ENCODE measurements at regions not wholly inside any gene's neighbourhood (a gene's known extent, or its start where the extent isn't known, plus 50 kb on each side); places are given as distances from the start of the nearest gene placed in this dataset.

DNA sequence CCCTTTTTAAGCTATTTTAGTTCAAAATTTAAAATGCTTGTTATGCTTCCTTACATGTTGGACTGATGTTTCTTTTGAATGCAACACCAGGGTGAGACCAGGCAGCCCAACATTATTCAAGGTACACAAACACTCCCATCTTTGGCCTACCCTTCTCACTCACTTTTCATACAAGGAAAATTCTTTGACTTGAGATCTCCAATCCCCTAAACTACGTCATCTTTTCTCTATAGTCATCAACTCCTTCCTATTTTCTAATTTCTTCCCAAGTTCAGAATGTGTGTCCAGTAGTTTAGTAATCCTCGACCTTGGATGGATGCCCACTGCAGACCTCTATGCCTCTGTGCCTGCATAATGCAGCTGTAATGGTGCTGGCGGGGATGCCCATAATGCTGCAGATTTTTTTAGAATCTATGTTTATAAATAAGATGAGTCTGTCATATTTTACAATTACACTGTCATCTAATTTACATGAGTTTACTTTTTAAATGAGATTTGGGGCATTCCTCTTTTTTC is 108.7 kb downstream of the ID4 start:
- peaks cover 33% of the 10 kb centered on the region for H3K9me3 Mint-ChIP-seq (ENCODE audit: unreplicated experiment)
- peaks cover 18% of the 10 kb centered on the region for H3K27me3 Mint-ChIP-seq (ENCODE audit: insufficient read depth, unreplicated experiment)
- no TSS peak for BruUV-seq (replicated peaks)
- ChIA-PET CTCF (no interaction called here), POLR2A (no interaction called here)
- no peaks in the 10 kb centered on the region for H3K4me1 Mint-ChIP-seq (ENCODE audit: insufficient read depth, unreplicated experiment)
- H3K27ac Mint-ChIP-seq (ENCODE audit: low read depth, unreplicated experiment), result no peak overlapping the region
- no peaks in the 10 kb centered on the region for H3K36me3 Mint-ChIP-seq (ENCODE audit: insufficient read depth, unreplicated experiment)
- H3K4me3 Mint-ChIP-seq (ENCODE audit: unreplicated experiment), result no peak overlapping the region
- TF ChIP-seq, protein P1, sequence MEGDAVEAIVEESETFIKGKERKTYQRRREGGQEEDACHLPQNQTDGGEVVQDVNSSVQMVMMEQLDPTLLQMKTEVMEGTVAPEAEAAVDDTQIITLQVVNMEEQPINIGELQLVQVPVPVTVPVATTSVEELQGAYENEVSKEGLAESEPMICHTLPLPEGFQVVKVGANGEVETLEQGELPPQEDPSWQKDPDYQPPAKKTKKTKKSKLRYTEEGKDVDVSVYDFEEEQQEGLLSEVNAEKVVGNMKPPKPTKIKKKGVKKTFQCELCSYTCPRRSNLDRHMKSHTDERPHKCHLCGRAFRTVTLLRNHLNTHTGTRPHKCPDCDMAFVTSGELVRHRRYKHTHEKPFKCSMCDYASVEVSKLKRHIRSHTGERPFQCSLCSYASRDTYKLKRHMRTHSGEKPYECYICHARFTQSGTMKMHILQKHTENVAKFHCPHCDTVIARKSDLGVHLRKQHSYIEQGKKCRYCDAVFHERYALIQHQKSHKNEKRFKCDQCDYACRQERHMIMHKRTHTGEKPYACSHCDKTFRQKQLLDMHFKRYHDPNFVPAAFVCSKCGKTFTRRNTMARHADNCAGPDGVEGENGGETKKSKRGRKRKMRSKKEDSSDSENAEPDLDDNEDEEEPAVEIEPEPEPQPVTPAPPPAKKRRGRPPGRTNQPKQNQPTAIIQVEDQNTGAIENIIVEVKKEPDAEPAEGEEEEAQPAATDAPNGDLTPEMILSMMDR (IDR thresholded peaks at IDR 0.05; ENCODE audit: unreplicated experiment), result no peak
- no peak for DNase-seq (ENCODE audit: unreplicated experiment)
- intact Hi-C loops (cut with micrococcal nuclease), result no loop called here

DNA sequence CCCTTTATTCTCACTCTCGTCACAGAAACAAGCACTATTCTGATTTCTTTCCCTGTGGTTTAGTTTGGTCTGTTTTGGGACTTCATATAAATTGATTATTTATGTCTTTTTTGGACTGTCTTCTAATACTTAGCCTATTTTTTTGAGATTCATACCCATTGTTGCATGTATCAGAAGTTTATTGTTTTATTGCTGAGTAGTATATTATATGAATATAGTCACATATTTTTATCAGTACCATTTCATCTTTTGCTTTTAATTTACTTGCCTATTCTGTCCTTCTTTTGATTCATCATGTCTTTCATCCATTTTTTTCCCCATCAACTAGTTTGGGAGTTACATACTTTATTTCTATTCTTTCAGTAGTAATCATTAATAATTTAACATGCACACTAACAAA is 112.0 kb downstream of the ID4 start:
- Mint-ChIP-seq H3K9me3 (ENCODE audit: unreplicated experiment) (peaks cover 55% of the 10 kb centered on the region), H3K4me1 (ENCODE audit: insufficient read depth, unreplicated experiment) (no peaks in the 10 kb centered on the region), H3K27ac (ENCODE audit: low read depth, unreplicated experiment) (no peak overlapping the region), H3K36me3 (ENCODE audit: insufficient read depth, unreplicated experiment) (no peaks in the 10 kb centered on the region), H3K27me3 (ENCODE audit: insufficient read depth, unreplicated experiment) (peaks cover 16% of the 10 kb centered on the region), H3K4me3 (ENCODE audit: unreplicated experiment) (no peak overlapping the region)
- no peak for DNase-seq (ENCODE audit: unreplicated experiment)
- ChIA-PET POLR2A (no interaction called here), CTCF (interaction anchor here (0.7 kb wide), 1 partner anchor 1054 kb away, joined by 4 read pairs; no protein-coding TSS in a partner anchor)
- no TSS peak for BruUV-seq (replicated peaks)
- TF ChIP-seq, protein P1 (IDR thresholded peaks at IDR 0.05; ENCODE audit: unreplicated experiment), result no peak
- intact Hi-C loops (cut with micrococcal nuclease), result no loop called here

DNA sequence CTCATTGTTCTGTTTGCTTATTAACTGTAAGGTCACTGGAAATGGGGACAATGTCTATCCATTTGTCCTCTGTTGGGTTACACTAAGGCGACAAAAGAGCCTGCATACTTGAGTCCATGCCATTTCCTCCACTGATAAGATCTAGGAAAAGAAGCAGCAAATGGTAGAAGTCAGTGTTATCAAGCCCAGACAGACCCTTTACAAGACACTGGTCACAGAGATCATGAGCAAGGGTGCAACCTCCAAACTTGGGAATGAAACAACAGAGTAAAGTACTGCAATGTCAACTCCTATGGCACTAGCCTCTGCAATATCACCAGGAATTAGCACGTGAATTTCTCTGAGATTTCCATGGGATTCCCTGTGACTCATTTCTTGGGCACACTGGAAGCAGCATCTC is 126.9 kb downstream of the ID4 start:
- BruUV-seq (replicated peaks), result no TSS peak
- H3K9me3 Mint-ChIP-seq (ENCODE audit: unreplicated experiment), result no peaks in the 10 kb centered on the region
- no peaks in the 10 kb centered on the region for H3K27me3 Mint-ChIP-seq (ENCODE audit: insufficient read depth, unreplicated experiment)
- TF ChIP-seq, protein P1 (IDR thresholded peaks at IDR 0.05; ENCODE audit: unreplicated experiment), result no peak
- ChIA-PET POLR2A (no interaction called here), CTCF (no interaction called here)
- no peak for DNase-seq (ENCODE audit: unreplicated experiment)
- H3K4me3 Mint-ChIP-seq (ENCODE audit: unreplicated experiment), result no peak overlapping the region
- intact Hi-C loops (cut with micrococcal nuclease), result no loop called here
- no peak overlapping the region for H3K27ac Mint-ChIP-seq (ENCODE audit: low read depth, unreplicated experiment)
- H3K36me3 Mint-ChIP-seq (ENCODE audit: insufficient read depth, unreplicated experiment), result no peaks in the 10 kb centered on the region
- no peaks in the 10 kb centered on the region for H3K4me1 Mint-ChIP-seq (ENCODE audit: insufficient read depth, unreplicated experiment)

DNA sequence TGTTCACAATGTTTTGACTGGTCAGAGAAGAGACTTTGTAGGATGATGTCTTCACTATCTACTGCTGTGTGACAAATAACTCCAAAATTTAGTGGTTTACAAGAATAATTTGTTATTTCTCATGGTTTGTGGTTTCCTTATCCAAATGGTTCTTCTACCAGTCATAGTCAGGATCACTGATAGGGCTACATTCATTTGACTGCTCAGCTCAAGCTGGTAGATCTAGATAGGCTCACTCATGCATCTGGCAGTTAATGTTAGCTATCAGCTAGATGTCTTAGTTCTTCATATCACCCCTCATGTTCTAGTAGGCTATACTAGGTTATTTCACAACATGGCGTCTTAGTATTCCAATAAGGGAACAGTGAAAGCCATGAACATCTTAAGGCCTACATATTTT is 131.0 kb downstream of the ID4 start:
- H3K27ac Mint-ChIP-seq (ENCODE audit: low read depth, unreplicated experiment), result no peak overlapping the region
- intact Hi-C loops (cut with micrococcal nuclease), result no loop called here
- BruUV-seq (replicated peaks), result no TSS peak

More for the DNA sequence above, 131.0 kb downstream of the ID4 start:
- H3K4me1 Mint-ChIP-seq (ENCODE audit: insufficient read depth, unreplicated experiment), result no peaks in the 10 kb centered on the region
- H3K9me3 Mint-ChIP-seq (ENCODE audit: unreplicated experiment), result no peaks in the 10 kb centered on the region
- no peaks in the 10 kb centered on the region for H3K36me3 Mint-ChIP-seq (ENCODE audit: insufficient read depth, unreplicated experiment)
- TF ChIP-seq, protein P1 (IDR thresholded peaks at IDR 0.05; ENCODE audit: unreplicated experiment), result no peak
- ChIA-PET CTCF (no interaction called here), POLR2A (no interaction called here)
- H3K27me3 Mint-ChIP-seq (ENCODE audit: insufficient read depth, unreplicated experiment), result peaks cover 4% of the 10 kb centered on the region
- DNase-seq (ENCODE audit: unreplicated experiment), result no peak
- H3K4me3 Mint-ChIP-seq (ENCODE audit: unreplicated experiment), result no peak overlapping the region
